ENCODE measurements at regions not wholly inside any gene's neighbourhood (a gene's known extent, or its start where the extent isn't known, plus 50 kb on each side); places are given as distances from the start of the nearest gene placed in this dataset.

DNA sequence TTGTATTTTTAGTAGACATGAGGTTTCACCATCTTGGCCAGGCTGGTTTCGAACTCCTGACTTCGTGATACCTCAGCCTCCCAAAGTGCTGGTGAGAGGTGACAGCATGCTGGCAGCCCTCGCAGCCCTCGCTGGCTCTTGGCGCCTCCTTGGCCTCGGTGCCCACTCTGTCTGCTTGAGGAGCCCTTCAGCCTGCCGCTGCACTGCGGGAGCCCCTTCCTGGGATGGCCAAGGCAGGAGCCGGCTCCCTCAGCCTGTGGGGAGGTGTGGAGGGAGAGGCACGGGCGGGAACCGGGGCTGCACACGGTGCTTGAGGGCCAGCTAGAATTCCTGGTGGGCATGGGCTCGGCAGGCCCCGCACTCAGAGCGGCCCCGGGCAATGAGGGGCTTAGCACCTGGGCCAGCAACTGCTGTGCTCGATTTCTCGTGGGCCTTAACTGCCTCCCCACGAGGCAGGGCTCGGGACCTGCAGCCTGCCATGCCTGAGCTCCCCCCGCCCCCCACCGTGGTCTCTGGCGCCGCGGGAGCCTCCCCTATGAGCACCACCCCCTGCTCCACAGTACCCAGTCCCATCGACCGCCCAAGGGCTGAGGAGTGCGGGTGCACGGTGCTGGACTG, 96.5 kb upstream of the RHOBTB1 start:
- TF ChIP-seq, protein P1, sequence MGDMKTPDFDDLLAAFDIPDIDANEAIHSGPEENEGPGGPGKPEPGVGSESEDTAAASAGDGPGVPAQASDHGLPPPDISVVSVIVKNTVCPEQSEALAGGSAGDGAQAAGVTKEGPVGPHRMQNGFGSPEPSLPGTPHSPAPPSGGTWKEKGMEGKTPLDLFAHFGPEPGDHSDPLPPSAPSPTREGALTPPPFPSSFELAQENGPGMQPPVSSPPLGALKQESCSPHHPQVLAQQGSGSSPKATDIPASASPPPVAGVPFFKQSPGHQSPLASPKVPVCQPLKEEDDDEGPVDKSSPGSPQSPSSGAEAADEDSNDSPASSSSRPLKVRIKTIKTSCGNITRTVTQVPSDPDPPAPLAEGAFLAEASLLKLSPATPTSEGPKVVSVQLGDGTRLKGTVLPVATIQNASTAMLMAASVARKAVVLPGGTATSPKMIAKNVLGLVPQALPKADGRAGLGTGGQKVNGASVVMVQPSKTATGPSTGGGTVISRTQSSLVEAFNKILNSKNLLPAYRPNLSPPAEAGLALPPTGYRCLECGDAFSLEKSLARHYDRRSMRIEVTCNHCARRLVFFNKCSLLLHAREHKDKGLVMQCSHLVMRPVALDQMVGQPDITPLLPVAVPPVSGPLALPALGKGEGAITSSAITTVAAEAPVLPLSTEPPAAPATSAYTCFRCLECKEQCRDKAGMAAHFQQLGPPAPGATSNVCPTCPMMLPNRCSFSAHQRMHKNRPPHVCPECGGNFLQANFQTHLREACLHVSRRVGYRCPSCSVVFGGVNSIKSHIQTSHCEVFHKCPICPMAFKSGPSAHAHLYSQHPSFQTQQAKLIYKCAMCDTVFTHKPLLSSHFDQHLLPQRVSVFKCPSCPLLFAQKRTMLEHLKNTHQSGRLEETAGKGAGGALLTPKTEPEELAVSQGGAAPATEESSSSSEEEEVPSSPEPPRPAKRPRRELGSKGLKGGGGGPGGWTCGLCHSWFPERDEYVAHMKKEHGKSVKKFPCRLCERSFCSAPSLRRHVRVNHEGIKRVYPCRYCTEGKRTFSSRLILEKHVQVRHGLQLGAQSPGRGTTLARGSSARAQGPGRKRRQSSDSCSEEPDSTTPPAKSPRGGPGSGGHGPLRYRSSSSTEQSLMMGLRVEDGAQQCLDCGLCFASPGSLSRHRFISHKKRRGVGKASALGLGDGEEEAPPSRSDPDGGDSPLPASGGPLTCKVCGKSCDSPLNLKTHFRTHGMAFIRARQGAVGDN (CRISPR knock-in tag; IDR thresholded peaks at IDR 0.05), result peak; percentile 14; the same call in 1 of the 2 replicates
- TF ChIP-seq DMAP1 (CRISPR knock-in tag; IDR thresholded peaks at IDR 0.05), result no peak
- Histone ChIP-seq H3K9ac (ENCODE audit: insufficient read depth, low read depth, low read length) (no peak overlapping the region), H3K36me3 (replicated peaks in 1 of 2; ENCODE audit: control insufficient read depth in 1 of 2, insufficient read depth in 2 of 2, low read length in 2 of 2) (no peaks in the 10 kb centered on the region), H3K79me2 (ENCODE audit: insufficient read depth, low read length) (no peaks in the 10 kb centered on the region), H4K20me1 (ENCODE audit: insufficient read depth, low read length) (no peaks in the 10 kb centered on the region), H2AFZ (ENCODE audit: low read length) (no peak overlapping the region), H3K9me3 (ENCODE audit: low read length) (no peaks in the 10 kb centered on the region), H3K4me2 (ENCODE audit: low read depth, low read length) (no peak overlapping the region), H3K27ac (ENCODE audit: extremely low read length, insufficient read depth, low read length) (no peak overlapping the region), H3K4me1 (ENCODE audit: insufficient read depth, low read length) (peaks cover 29% of the 10 kb centered on the region), H3K27me3 (ENCODE audit: control insufficient read depth in 1 of 2, insufficient read depth in 2 of 2, low read length in 2 of 2) (no peaks in the 10 kb centered on the region), H3K4me3 (replicated peaks in 1 of 3; ENCODE audit: insufficient read depth in 1 of 3, low read depth in 2 of 3, low read length in 3 of 3) (no peak overlapping the region)
- BruUV-seq (replicated peaks), result no TSS peak
- ATAC-seq, result no peak
- ChIA-PET POLR2A (interaction anchor here (1.1 kb wide), 1 partner anchor 23 kb away, joined by 3 read pairs; no protein-coding TSS in a partner anchor), CTCF (ENCODE audit: low intra/inter-chr PET ratio, low total read pairs) (no interaction called here)
- intact Hi-C loops (cut with micrococcal nuclease; ENCODE audit: unreplicated experiment), result no loop called here
- no peak for FAIRE-seq
- DNase-seq (ENCODE audit: low spot score), result no peak
- WGBS (ENCODE audit: low lambda C conversion rate), result 93% methylated on average over 16 of the region's 30 CpGs
- in situ Hi-C loops (cut with HindIII; ENCODE audit: extremely low pct_ligation_motif_present, low pct_unique_long_range_greater_than_20kb), result no loop called here

DNA sequence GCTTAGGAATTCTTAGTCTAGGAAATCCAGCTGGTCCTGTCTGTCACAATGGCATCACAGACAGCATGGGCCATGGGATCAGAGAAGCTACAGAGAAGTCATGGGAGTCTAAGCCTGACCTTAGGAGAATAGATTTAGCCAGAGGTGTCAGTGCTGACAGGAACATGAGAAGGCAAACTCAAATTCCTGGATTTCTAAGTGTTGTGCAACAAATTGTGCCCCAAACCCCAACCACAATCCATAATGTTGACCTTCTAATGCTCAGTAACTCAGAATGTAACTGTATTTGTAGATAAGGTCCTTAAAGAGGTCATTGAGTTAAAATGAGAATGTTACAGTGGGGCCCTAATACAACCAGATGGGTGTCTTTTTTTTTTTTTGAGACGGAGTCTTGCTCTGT, 95.9 kb upstream of the RHOBTB1 start:
- BruUV-seq (replicated peaks), result no TSS peak
- DNase-seq (ENCODE audit: low spot score) (peak; percentile 49), FAIRE-seq (no peak), ATAC-seq (peak; percentile 49; the same call in 2 of the 3 replicates)
- TF ChIP-seq ZNF644 (CRISPR knock-in tag; IDR thresholded peaks at IDR 0.05; ENCODE audit: low read depth), result 0 out of 2 replicates have a peak, but pooled peaks have one; percentile 26
- no peak for TF ChIP-seq HDAC6 (IDR thresholded peaks at IDR 0.05; ENCODE audit: low read depth, low read length)
- peak; percentile 74 for TF ChIP-seq CEBPB (IDR thresholded peaks at IDR 0.05; ENCODE audit: borderline replicate concordance, low read depth, low read length)
- TF ChIP-seq CEBPG (CRISPR knock-in tag; IDR thresholded peaks at IDR 0.05), result peak; percentile 58
- no peak for TF ChIP-seq SOX13 (IDR thresholded peaks at IDR 0.05)
- TF ChIP-seq SOX13 (CRISPR knock-in tag; conservative IDR thresholded peaks at IDR 0.05 in 1 of 2, IDR thresholded peaks at IDR 0.05 in 1 of 2), result peak in 1 of 2 experiments; percentile 50; a peak in 1 of 4 replicates
- no peak for TF ChIP-seq KDM2A (CRISPR knock-in tag; IDR thresholded peaks at IDR 0.05; ENCODE audit: borderline replicate concordance, low read depth)
- peak; percentile 87 for TF ChIP-seq BCL6 (CRISPR knock-in tag; IDR thresholded peaks at IDR 0.05)
- TF ChIP-seq RXRA (CRISPR knock-in tag; IDR thresholded peaks at IDR 0.05), result no peak
- TF ChIP-seq ADNP (CRISPR knock-in tag; IDR thresholded peaks at IDR 0.05), result no peak
- peak; percentile 24; the same call in 1 of the 2 replicates for TF ChIP-seq TBX2 (CRISPR knock-in tag; IDR thresholded peaks at IDR 0.05; ENCODE audit: borderline replicate concordance)
- TF ChIP-seq ZNF30 (CRISPR knock-in tag; IDR thresholded peaks at IDR 0.05), result no peak
- H3K27me3 ChIP-seq (ENCODE audit: control insufficient read depth in 1 of 2, insufficient read depth in 2 of 2, low read length in 2 of 2), result no peaks in the 10 kb centered on the region
- peaks cover 25% of the 10 kb centered on the region for H3K4me1 ChIP-seq (ENCODE audit: insufficient read depth, low read length)
- POLR2A ChIA-PET, result interaction anchor here (1.1 kb wide), 1 partner anchor 23 kb away, joined by 3 read pairs; no protein-coding TSS in a partner anchor
- in situ Hi-C loops (cut with HindIII; ENCODE audit: extremely low pct_ligation_motif_present, low pct_unique_long_range_greater_than_20kb), result no loop called here
- CTCF ChIA-PET (ENCODE audit: low intra/inter-chr PET ratio, low total read pairs), result no interaction called here
- no peaks in the 10 kb centered on the region for H3K36me3 ChIP-seq (replicated peaks in 1 of 2; ENCODE audit: control insufficient read depth in 1 of 2, insufficient read depth in 2 of 2, low read length in 2 of 2)
- no peak overlapping the region for H2AFZ ChIP-seq (ENCODE audit: low read length)
- no peak overlapping the region for H3K4me2 ChIP-seq (ENCODE audit: low read depth, low read length)
- no peaks in the 10 kb centered on the region for H4K20me1 ChIP-seq (ENCODE audit: insufficient read depth, low read length)
- no peaks in the 10 kb centered on the region for H3K9me3 ChIP-seq (ENCODE audit: low read length)
- no peak overlapping the region for H3K9ac ChIP-seq (ENCODE audit: insufficient read depth, low read depth, low read length)
- intact Hi-C loops (cut with micrococcal nuclease; ENCODE audit: unreplicated experiment), result no loop called here
- no peak overlapping the region for H3K4me3 ChIP-seq (replicated peaks in 1 of 3; ENCODE audit: insufficient read depth in 1 of 3, low read depth in 2 of 3, low read length in 3 of 3)
- H3K27ac ChIP-seq (ENCODE audit: extremely low read length, insufficient read depth, low read length), result no peak overlapping the region
- no peaks in the 10 kb centered on the region for H3K79me2 ChIP-seq (ENCODE audit: insufficient read depth, low read length)
- WGBS (ENCODE audit: low lambda C conversion rate), result 100% methylated on average over 1 of the region's 1 CpG
